Panc1 (cell line): ENCODE measurements at regions not wholly inside any gene's neighbourhood (a gene's known extent, or its start where the extent isn't known, plus 50 kb on each side); places are given as distances from the start of the nearest gene placed in this dataset.

ENCODE experiments used
- POLR2AphosphoS5 ChIP-seq: IDR thresholded peaks from 2 replicates; pipeline ENCODE4 v1.6.1; 2012; ENCODE audit warnings: mild to moderate bottlenecking, low read depth, low read length, moderate library complexity
- TF ChIP-seq, protein P1 (sequence below): fragments of 450-650 bp; IDR thresholded peaks from 2 replicates; pipeline ENCODE4 v1.5.1; 2017; ENCODE audit warnings: mild to moderate bottlenecking
- TF ChIP-seq, protein P2 (sequence below), 2 experiments: IDR thresholded peaks; 2 replicates each; pipeline ENCODE4 v1.6.1; 2011 to 2012; ENCODE audit warnings: low read depth in 2 of 2, control low read depth in 1 of 2, low read length in 1 of 2, mild to moderate bottlenecking in 1 of 2, moderate library complexity in 1 of 2; ENCODE audit not compliant: insufficient read depth in 1 of 2

DNA sequence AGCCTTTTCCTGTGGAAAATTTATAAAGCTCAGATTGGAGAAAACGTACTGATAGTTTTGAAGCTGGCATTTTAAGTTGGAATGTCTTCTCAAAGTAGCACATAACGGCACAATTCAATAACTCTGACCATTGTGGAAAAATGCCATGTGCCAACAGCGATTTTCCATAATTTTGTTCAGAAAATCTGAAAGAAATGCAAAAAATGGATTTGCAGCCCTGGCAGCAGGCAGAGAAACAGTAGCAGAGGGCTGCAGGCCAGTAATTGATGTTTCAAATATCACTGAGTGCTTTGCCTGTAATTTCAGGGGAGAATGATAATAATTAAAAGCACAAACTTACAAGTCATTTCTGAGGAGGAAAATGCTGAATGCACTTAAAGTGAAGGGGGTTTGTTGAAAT lies 507.4 kb downstream of the MAFB start:
- TF ChIP-seq, protein P1, sequence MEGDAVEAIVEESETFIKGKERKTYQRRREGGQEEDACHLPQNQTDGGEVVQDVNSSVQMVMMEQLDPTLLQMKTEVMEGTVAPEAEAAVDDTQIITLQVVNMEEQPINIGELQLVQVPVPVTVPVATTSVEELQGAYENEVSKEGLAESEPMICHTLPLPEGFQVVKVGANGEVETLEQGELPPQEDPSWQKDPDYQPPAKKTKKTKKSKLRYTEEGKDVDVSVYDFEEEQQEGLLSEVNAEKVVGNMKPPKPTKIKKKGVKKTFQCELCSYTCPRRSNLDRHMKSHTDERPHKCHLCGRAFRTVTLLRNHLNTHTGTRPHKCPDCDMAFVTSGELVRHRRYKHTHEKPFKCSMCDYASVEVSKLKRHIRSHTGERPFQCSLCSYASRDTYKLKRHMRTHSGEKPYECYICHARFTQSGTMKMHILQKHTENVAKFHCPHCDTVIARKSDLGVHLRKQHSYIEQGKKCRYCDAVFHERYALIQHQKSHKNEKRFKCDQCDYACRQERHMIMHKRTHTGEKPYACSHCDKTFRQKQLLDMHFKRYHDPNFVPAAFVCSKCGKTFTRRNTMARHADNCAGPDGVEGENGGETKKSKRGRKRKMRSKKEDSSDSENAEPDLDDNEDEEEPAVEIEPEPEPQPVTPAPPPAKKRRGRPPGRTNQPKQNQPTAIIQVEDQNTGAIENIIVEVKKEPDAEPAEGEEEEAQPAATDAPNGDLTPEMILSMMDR: no peak
- TF ChIP-seq, protein P2, sequence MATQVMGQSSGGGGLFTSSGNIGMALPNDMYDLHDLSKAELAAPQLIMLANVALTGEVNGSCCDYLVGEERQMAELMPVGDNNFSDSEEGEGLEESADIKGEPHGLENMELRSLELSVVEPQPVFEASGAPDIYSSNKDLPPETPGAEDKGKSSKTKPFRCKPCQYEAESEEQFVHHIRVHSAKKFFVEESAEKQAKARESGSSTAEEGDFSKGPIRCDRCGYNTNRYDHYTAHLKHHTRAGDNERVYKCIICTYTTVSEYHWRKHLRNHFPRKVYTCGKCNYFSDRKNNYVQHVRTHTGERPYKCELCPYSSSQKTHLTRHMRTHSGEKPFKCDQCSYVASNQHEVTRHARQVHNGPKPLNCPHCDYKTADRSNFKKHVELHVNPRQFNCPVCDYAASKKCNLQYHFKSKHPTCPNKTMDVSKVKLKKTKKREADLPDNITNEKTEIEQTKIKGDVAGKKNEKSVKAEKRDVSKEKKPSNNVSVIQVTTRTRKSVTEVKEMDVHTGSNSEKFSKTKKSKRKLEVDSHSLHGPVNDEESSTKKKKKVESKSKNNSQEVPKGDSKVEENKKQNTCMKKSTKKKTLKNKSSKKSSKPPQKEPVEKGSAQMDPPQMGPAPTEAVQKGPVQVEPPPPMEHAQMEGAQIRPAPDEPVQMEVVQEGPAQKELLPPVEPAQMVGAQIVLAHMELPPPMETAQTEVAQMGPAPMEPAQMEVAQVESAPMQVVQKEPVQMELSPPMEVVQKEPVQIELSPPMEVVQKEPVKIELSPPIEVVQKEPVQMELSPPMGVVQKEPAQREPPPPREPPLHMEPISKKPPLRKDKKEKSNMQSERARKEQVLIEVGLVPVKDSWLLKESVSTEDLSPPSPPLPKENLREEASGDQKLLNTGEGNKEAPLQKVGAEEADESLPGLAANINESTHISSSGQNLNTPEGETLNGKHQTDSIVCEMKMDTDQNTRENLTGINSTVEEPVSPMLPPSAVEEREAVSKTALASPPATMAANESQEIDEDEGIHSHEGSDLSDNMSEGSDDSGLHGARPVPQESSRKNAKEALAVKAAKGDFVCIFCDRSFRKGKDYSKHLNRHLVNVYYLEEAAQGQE (IDR thresholded peaks at IDR 0.05; ENCODE audit: insufficient read depth in 1 of 2, low read depth in 2 of 2, low read length in 1 of 2): no peak
- TF ChIP-seq POLR2AphosphoS5: no peak
